H1 (cell line): ENCODE measurements at regions not wholly inside any gene's neighbourhood (a gene's known extent, or its start where the extent isn't known, plus 50 kb on each side); places are given as distances from the start of the nearest gene placed in this dataset.

Experiments used
- CBX5 ChIP-seq: fragments of 300-800, 300-1000 bp; sonication (generic); IDR thresholded peaks from 2 replicates; pipeline ENCODE4 v1.7.1; 2016; ENCODE audit warnings: antibody characterized with exemption, low read length, low read depth
- CBX8 ChIP-seq: fragments of 300-800, 300-1000 bp; sonication (generic); IDR thresholded peaks from 2 replicates; pipeline ENCODE4 v1.7.1; 2016; ENCODE audit warnings: low read depth, low read length, borderline replicate concordance
- JUN ChIP-seq: IDR thresholded peaks from 2 replicates; pipeline ENCODE4 v1.6.1; 2011; ENCODE audit warnings: low read depth, mild to moderate bottlenecking, improper control_type of control experiment, low read length
- NRF1 ChIP-seq: IDR thresholded peaks from 2 replicates; pipeline ENCODE4 v1.6.1; 2011; ENCODE audit warnings: mild to moderate bottlenecking, low read depth, low read length, improper control_type of control experiment
- RFX5 ChIP-seq: IDR thresholded peaks from 2 replicates; pipeline ENCODE4 v1.6.1; 2011; ENCODE audit warnings: low read depth, low read length, improper control_type of control experiment, borderline replicate concordance
- TF ChIP-seq, protein P1 (sequence below): fragments of 300-600 bp; sonication (generic); IDR thresholded peaks from 2 replicates; pipeline ENCODE4 v1.7.1; 2012; ENCODE audit warnings: low read length, moderate library complexity, mild to moderate bottlenecking, inconsistent platforms; ENCODE audit not compliant: insufficient replicate concordance

DNA sequence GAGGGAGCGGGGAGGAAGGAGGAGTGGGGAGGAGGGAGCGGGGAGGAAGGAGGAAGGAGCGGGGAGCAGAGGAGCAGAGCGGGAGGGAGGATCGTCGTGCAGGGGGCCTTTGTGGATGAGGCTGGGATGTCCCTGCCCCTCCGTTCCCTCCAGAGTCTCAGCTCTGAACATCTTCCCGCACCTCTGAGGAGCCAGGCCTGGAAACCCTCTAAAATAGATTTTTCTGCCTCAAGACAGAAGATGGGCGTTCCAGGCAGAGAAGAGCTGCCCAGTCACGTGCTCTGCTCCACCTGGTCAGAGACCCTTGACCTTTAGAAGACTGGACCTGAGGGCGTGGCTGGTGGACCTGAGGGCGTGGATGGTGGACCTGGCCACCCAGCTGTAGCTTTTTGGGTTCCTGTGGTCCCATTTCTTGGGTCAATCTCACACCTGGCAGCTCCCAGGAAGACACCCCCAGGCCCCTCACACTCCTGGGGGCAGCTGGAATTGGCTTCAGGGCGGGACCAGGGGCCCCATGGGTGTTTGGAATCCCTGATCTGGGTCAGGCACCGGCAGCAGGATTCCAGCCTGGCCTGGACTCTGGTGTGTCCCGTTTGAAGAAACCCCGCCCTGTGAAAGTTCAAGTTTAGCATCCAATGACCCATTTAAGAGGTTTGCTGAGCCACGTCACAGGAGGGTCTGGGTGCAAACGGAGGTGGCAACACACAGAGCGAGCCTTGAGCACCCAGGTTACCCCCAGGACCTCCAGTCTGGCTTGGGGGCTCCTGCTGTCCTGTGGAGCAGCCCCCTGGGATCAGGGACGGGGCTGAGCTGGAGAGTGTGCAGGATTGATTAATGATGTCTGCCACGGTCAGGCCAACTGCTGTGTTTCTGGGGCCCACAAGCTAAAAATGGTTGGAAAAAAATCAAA is 96.9 kb upstream of the BHLHE23 start (continued):
- TF ChIP-seq, protein P1, sequence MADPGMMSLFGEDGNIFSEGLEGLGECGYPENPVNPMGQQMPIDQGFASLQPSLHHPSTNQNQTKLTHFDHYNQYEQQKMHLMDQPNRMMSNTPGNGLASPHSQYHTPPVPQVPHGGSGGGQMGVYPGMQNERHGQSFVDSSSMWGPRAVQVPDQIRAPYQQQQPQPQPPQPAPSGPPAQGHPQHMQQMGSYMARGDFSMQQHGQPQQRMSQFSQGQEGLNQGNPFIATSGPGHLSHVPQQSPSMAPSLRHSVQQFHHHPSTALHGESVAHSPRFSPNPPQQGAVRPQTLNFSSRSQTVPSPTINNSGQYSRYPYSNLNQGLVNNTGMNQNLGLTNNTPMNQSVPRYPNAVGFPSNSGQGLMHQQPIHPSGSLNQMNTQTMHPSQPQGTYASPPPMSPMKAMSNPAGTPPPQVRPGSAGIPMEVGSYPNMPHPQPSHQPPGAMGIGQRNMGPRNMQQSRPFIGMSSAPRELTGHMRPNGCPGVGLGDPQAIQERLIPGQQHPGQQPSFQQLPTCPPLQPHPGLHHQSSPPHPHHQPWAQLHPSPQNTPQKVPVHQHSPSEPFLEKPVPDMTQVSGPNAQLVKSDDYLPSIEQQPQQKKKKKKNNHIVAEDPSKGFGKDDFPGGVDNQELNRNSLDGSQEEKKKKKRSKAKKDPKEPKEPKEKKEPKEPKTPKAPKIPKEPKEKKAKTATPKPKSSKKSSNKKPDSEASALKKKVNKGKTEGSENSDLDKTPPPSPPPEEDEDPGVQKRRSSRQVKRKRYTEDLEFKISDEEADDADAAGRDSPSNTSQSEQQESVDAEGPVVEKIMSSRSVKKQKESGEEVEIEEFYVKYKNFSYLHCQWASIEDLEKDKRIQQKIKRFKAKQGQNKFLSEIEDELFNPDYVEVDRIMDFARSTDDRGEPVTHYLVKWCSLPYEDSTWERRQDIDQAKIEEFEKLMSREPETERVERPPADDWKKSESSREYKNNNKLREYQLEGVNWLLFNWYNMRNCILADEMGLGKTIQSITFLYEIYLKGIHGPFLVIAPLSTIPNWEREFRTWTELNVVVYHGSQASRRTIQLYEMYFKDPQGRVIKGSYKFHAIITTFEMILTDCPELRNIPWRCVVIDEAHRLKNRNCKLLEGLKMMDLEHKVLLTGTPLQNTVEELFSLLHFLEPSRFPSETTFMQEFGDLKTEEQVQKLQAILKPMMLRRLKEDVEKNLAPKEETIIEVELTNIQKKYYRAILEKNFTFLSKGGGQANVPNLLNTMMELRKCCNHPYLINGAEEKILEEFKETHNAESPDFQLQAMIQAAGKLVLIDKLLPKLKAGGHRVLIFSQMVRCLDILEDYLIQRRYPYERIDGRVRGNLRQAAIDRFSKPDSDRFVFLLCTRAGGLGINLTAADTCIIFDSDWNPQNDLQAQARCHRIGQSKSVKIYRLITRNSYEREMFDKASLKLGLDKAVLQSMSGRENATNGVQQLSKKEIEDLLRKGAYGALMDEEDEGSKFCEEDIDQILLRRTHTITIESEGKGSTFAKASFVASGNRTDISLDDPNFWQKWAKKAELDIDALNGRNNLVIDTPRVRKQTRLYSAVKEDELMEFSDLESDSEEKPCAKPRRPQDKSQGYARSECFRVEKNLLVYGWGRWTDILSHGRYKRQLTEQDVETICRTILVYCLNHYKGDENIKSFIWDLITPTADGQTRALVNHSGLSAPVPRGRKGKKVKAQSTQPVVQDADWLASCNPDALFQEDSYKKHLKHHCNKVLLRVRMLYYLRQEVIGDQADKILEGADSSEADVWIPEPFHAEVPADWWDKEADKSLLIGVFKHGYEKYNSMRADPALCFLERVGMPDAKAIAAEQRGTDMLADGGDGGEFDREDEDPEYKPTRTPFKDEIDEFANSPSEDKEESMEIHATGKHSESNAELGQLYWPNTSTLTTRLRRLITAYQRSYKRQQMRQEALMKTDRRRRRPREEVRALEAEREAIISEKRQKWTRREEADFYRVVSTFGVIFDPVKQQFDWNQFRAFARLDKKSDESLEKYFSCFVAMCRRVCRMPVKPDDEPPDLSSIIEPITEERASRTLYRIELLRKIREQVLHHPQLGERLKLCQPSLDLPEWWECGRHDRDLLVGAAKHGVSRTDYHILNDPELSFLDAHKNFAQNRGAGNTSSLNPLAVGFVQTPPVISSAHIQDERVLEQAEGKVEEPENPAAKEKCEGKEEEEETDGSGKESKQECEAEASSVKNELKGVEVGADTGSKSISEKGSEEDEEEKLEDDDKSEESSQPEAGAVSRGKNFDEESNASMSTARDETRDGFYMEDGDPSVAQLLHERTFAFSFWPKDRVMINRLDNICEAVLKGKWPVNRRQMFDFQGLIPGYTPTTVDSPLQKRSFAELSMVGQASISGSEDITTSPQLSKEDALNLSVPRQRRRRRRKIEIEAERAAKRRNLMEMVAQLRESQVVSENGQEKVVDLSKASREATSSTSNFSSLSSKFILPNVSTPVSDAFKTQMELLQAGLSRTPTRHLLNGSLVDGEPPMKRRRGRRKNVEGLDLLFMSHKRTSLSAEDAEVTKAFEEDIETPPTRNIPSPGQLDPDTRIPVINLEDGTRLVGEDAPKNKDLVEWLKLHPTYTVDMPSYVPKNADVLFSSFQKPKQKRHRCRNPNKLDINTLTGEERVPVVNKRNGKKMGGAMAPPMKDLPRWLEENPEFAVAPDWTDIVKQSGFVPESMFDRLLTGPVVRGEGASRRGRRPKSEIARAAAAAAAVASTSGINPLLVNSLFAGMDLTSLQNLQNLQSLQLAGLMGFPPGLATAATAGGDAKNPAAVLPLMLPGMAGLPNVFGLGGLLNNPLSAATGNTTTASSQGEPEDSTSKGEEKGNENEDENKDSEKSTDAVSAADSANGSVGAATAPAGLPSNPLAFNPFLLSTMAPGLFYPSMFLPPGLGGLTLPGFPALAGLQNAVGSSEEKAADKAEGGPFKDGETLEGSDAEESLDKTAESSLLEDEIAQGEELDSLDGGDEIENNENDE, result no peak
- TF ChIP-seq JUN (no peak), CBX8 (no peak), RFX5 (no peak), NRF1 (no peak), CBX5 (no peak)
